ENCODE measurements at regions not wholly inside any gene's neighbourhood (a gene's known extent, or its start where the extent isn't known, plus 50 kb on each side); places are given as distances from the start of the nearest gene placed in this dataset.

- DNase-seq (ENCODE audit: low read depth, low spot score) (no peak), ATAC-seq (no peak), FAIRE-seq (no peak)
- no peak overlapping the region for H3K27ac ChIP-seq (ENCODE audit: control insufficient read depth, insufficient read depth)
- H3K9ac ChIP-seq (ENCODE audit: control insufficient read depth, insufficient read depth, low read length): no peak overlapping the region
- no TSS peak for BruUV-seq (replicated peaks)
- ChIA-PET CTCF (no interaction called here), RAD21 (ENCODE audit: unreplicated experiment) (no interaction called here), SMC1A (ENCODE audit: uncharacterized antibody, unreplicated experiment) (no interaction called here), POLR2A (no interaction called here)
- no peak overlapping the region for H2AFZ ChIP-seq (ENCODE audit: control insufficient read depth, low read depth, low read length)
- H4K20me1 ChIP-seq (ENCODE audit: control insufficient read depth, insufficient read depth): no peaks in the 10 kb centered on the region
- 35% methylated on average over 4 of the region's 4 CpGs for WGBS (ENCODE audit: insufficient coverage, insufficient replicate concordance, low lambda C conversion rate, missing lambda C conversion rate)
- H3K79me2 ChIP-seq (ENCODE audit: control insufficient read depth, insufficient read depth, low read length): no peaks in the 10 kb centered on the region
- intact Hi-C loops (cut with micrococcal nuclease; ENCODE audit: unreplicated experiment): no loop called here
- TF ChIP-seq SUZ12 (IDR thresholded peaks at IDR 0.05; ENCODE audit: unreplicated experiment) (no peak), SMARCA5 (IDR thresholded peaks at IDR 0.05) (no peak), TBL1XR1 (IDR thresholded peaks at IDR 0.05; ENCODE audit: low read depth, low read length) (no peak), CHD4 (IDR thresholded peaks at IDR 0.05) (no peak), SMC3 (IDR thresholded peaks at IDR 0.05; ENCODE audit: borderline replicate concordance, low read length) (no peak), ESRRA (IDR thresholded peaks at IDR 0.05; ENCODE audit: low read length) (no peak), ZNF207 (IDR thresholded peaks at IDR 0.05; ENCODE audit: borderline replicate concordance) (no peak)
- TF ChIP-seq, protein P1, sequence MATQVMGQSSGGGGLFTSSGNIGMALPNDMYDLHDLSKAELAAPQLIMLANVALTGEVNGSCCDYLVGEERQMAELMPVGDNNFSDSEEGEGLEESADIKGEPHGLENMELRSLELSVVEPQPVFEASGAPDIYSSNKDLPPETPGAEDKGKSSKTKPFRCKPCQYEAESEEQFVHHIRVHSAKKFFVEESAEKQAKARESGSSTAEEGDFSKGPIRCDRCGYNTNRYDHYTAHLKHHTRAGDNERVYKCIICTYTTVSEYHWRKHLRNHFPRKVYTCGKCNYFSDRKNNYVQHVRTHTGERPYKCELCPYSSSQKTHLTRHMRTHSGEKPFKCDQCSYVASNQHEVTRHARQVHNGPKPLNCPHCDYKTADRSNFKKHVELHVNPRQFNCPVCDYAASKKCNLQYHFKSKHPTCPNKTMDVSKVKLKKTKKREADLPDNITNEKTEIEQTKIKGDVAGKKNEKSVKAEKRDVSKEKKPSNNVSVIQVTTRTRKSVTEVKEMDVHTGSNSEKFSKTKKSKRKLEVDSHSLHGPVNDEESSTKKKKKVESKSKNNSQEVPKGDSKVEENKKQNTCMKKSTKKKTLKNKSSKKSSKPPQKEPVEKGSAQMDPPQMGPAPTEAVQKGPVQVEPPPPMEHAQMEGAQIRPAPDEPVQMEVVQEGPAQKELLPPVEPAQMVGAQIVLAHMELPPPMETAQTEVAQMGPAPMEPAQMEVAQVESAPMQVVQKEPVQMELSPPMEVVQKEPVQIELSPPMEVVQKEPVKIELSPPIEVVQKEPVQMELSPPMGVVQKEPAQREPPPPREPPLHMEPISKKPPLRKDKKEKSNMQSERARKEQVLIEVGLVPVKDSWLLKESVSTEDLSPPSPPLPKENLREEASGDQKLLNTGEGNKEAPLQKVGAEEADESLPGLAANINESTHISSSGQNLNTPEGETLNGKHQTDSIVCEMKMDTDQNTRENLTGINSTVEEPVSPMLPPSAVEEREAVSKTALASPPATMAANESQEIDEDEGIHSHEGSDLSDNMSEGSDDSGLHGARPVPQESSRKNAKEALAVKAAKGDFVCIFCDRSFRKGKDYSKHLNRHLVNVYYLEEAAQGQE (IDR thresholded peaks at IDR 0.05; ENCODE audit: low read depth, low read length): no peak
- TF ChIP-seq, protein P2, sequence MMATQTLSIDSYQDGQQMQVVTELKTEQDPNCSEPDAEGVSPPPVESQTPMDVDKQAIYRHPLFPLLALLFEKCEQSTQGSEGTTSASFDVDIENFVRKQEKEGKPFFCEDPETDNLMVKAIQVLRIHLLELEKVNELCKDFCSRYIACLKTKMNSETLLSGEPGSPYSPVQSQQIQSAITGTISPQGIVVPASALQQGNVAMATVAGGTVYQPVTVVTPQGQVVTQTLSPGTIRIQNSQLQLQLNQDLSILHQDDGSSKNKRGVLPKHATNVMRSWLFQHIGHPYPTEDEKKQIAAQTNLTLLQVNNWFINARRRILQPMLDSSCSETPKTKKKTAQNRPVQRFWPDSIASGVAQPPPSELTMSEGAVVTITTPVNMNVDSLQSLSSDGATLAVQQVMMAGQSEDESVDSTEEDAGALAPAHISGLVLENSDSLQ (IDR thresholded peaks at IDR 0.05): no peak
- no peaks in the 10 kb centered on the region for H3K4me1 ChIP-seq (ENCODE audit: control insufficient read depth, insufficient read depth, low read length)
- in situ Hi-C loops (cut with MboI): no loop called here
- no peak overlapping the region for H3K4me3 ChIP-seq
- no peak overlapping the region for H3K4me2 ChIP-seq (ENCODE audit: control insufficient read depth, insufficient read depth)
- H3K36me3 ChIP-seq (ENCODE audit: control insufficient read depth in 2 of 2, insufficient read depth in 2 of 2, low read length in 1 of 2): no peaks in the 10 kb centered on the region
- H3K9me3 ChIP-seq (replicated peaks; ENCODE audit: control insufficient read depth, insufficient read depth, low read length): no peaks in the 10 kb centered on the region; the same call in 2 of the 3 replicates
- H3K27me3 ChIP-seq (replicated peaks in 1 of 2; ENCODE audit: control insufficient read depth in 2 of 2, insufficient read depth in 2 of 2, low read length in 1 of 2): no peaks in the 10 kb centered on the region
Measured at GRCh38 chr2:34815052-34815741, 1216.1 kb upstream of the FAM98A start.

Measured in GM12878 (cell line).